Fibroblast of lung (primary cell): ENCODE measurements at regions not wholly inside any gene's neighbourhood (a gene's known extent, or its start where the extent isn't known, plus 50 kb on each side); places are given as distances from the start of the nearest gene placed in this dataset.

Experiments
- EZH2 ChIP-seq: IDR thresholded peaks from 2 replicates; pipeline ENCODE4 v1.5.1; 2012; ENCODE audit warnings: low read length, control low read depth, mild to moderate bottlenecking; ENCODE audit errors: missing control alignments
- TF ChIP-seq, protein P1 (sequence below), 2 donors: IDR thresholded peaks in 1 of 2; conservative IDR thresholded peaks in 1 of 2; 1 replicate in 1 of 2; 2 replicates in 1 of 2; pipeline ENCODE4 v1.5.1; 2011 to 2012; ENCODE audit warnings: low read length in 2 of 2, control low read depth in 1 of 2, inconsistent platforms in 1 of 2, low read depth in 1 of 2, mild to moderate bottlenecking in 1 of 2

DNA sequence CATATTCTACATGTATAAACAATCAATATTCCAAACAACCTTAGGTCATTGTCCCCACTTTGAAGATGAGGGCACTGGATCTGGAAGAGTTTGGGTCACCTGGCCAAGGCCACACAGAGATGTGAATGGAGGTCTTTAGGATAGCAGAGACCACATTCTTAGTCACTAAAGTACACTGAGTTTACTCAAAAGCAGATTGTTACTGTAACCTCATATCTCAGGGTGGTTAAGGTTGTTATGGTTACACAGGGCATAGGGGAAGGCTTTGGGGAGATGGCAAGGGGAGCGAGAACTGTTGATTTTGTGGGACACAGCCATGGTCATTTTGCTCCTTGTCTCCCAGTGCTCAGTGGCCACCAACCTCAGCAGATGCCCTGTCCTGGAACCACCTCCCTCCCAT, 109.4 kb downstream of the GATA6 start:
- TF ChIP-seq, protein P1, sequence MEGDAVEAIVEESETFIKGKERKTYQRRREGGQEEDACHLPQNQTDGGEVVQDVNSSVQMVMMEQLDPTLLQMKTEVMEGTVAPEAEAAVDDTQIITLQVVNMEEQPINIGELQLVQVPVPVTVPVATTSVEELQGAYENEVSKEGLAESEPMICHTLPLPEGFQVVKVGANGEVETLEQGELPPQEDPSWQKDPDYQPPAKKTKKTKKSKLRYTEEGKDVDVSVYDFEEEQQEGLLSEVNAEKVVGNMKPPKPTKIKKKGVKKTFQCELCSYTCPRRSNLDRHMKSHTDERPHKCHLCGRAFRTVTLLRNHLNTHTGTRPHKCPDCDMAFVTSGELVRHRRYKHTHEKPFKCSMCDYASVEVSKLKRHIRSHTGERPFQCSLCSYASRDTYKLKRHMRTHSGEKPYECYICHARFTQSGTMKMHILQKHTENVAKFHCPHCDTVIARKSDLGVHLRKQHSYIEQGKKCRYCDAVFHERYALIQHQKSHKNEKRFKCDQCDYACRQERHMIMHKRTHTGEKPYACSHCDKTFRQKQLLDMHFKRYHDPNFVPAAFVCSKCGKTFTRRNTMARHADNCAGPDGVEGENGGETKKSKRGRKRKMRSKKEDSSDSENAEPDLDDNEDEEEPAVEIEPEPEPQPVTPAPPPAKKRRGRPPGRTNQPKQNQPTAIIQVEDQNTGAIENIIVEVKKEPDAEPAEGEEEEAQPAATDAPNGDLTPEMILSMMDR (conservative IDR thresholded peaks at IDR 0.05 in 1 of 2, IDR thresholded peaks at IDR 0.05 in 1 of 2; ENCODE audit: low read depth in 1 of 2, low read length in 2 of 2) = no peak
- no peak for TF ChIP-seq EZH2
